D721Med (cell line): ENCODE measurements at regions not wholly inside any gene's neighbourhood (a gene's known extent, or its start where the extent isn't known, plus 50 kb on each side); places are given as distances from the start of the nearest gene placed in this dataset.

Experiments
- DNase-seq: peaks from one replicate; pipeline ENCODE4 v3.0.0; 2011; ENCODE audit warnings: low spot score; ENCODE audit not compliant: insufficient read length
- FAIRE-seq: peaks from 2 replicates; lab custom pipeline; 2011; peaks lifted over from hg19 to GRCh38; lab: Jason Lieb, UNC
- TF ChIP-seq, protein P1 (sequence below): IDR thresholded peaks from 2 replicates; pipeline ENCODE4 v1.5.1; 2012; ENCODE audit warnings: mild to moderate bottlenecking, control low read depth; ENCODE audit not compliant: insufficient read depth; ENCODE audit errors: missing control alignments

DNA sequence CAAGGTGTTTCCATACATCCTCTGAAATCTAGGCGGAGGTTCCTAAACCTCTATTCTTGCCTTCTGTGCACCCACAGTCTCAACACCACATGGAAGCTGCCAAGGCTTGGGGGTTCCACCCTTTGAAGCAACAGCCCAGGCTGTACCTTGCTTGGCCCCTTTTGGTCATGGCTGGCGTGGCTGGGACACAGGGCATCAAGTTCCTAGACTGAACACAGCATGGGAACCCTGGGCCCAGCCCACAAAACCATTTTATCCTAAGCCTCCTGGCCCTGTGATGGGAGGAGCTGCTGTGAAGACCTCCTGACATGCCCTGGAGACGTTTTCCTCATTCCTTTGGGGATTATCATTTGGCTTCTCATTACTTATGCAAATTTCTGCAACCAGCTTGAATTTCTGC, 739.0 kb upstream of the NECTIN3 start:
- TF ChIP-seq, protein P1, sequence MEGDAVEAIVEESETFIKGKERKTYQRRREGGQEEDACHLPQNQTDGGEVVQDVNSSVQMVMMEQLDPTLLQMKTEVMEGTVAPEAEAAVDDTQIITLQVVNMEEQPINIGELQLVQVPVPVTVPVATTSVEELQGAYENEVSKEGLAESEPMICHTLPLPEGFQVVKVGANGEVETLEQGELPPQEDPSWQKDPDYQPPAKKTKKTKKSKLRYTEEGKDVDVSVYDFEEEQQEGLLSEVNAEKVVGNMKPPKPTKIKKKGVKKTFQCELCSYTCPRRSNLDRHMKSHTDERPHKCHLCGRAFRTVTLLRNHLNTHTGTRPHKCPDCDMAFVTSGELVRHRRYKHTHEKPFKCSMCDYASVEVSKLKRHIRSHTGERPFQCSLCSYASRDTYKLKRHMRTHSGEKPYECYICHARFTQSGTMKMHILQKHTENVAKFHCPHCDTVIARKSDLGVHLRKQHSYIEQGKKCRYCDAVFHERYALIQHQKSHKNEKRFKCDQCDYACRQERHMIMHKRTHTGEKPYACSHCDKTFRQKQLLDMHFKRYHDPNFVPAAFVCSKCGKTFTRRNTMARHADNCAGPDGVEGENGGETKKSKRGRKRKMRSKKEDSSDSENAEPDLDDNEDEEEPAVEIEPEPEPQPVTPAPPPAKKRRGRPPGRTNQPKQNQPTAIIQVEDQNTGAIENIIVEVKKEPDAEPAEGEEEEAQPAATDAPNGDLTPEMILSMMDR = no peak
- DNase-seq (no peak), FAIRE-seq (no peak)

- FAIRE-seq = no peak
- DNase-seq = no peak
Observed at GRCh38 chr3:110341047-110341446, 730.6 kb upstream of the NECTIN3 start.

DNA sequence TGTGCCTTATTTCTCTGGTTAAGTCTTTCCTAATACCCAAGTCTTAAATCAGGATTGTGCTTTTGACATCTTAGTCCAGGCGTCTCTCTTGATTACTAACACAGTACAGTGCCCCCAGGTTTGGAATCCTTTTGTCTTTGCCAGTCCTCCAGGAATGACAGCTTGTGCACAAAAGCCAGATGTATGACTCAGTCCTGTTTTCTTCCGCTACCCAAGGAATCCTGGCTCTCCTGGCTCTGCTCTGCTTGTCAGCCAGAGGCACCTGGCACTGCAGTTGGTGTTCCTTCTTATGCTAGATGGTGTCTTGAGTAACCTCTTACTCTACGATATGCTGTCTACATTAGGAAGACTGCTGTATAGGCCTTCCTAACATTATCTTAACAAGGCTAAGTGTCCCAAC, 728.2 kb upstream of the NECTIN3 start:
- FAIRE-seq = no peak
- no peak for DNase-seq
- TF ChIP-seq, protein P1 = no peak

More at GRCh38 chr3:110341047-110341446, 730.6 kb upstream of the NECTIN3 start:
- TF ChIP-seq, protein P1 = no peak

DNA sequence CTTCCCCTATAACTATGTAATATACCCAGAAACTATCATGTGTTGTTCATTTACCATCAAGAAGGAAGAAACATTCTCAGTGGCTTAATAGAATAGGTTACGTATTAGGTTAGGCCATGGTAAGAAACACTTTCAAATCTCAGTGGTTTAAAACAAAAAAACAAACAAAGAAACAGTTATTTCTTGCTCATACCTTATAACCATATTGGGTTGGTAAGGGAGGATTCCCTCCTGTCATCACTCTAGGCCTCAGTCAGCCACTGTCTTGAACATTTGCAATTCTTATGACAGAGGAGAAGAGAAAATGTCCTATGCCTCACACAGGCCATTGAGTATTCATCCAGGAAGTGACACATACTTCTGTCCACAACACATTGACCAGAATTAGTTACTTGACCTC, 727.7 kb upstream of the NECTIN3 start:
- FAIRE-seq (no peak), DNase-seq (no peak)
- TF ChIP-seq, protein P1 = no peak

DNA sequence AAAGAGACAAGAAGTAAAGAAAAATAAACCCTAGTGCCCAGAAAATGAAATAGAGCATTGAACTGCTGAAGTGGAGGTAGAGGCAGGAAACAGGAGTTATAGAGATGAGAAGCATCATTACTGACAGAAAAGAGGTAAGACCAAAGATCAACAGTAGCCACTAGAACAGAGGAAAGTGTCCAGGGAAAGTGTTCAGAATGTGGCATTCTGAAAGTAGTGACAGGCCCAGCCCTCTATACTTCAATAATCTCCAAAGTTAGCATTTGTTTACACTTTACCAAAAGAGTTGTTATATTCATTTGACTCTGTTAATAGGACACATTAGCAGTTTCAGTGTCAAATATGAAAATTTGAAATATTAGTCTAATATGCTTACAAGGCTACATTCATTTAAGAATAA, 727.1 kb upstream of the NECTIN3 start:
- TF ChIP-seq, protein P1 = no peak
- no peak for DNase-seq

GRCh38 chr3:110344897-110345767, 726.5 kb upstream of the NECTIN3 start:
- DNase-seq = no peak
- no peak for FAIRE-seq
- TF ChIP-seq, protein P1 = no peak

More for the DNA sequence above, 727.1 kb upstream of the NECTIN3 start:
- no peak for FAIRE-seq

DNA sequence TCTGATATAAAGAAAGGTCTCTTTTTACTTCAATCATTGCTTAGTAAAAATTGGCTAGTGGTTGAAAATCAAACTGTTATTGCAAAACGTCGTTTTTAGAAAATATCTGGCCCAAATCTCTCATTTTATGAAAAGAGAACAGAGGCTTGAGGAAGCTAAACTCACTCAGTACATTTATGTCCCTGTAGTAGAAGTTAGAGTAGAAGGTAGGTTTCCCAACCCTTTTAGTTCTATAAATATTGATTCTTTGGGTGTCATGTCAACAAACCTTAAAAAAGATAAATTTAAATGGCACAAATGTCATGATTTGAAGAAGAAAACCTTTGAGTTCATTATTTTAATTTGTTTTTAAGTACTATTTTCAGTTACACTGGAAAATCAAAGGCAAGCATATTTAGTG, 722.3 kb upstream of the NECTIN3 start:
- DNase-seq (no peak), FAIRE-seq (no peak)
- TF ChIP-seq, protein P1 = no peak
